GM21447 (cell line): ENCODE measurements at regions not wholly inside any gene's neighbourhood (a gene's known extent, or its start where the extent isn't known, plus 50 kb on each side); places are given as distances from the start of the nearest gene placed in this dataset.

Source experiments
- ATAC-seq: cut with Tn5 transposase; IDR thresholded peaks from one replicate; pipeline ENCODE4 v1.9.1; 2021; ENCODE audit not compliant: unreplicated experiment

GRCh38 chr2:204344119-204344518 is 201.2 kb upstream of the PARD3B start:
- ATAC-seq, result no peak

- ATAC-seq, result no peak
These were observed 198.4 kb upstream of the PARD3B start for GRCh38 chr2:204346906-204347305.

GRCh38 chr2:204353823-204354222 is 191.5 kb upstream of the PARD3B start:
- ATAC-seq, result no peak

GRCh38 chr2:204354442-204354856 is 190.8 kb upstream of the PARD3B start:
- no peak for ATAC-seq

- no peak for ATAC-seq
These were observed 189.6 kb upstream of the PARD3B start for GRCh38 chr2:204355688-204356087.

- no peak for ATAC-seq
These were observed 189.1 kb upstream of the PARD3B start for GRCh38 chr2:204356151-204356641.

- ATAC-seq, result no peak
These were observed 188.0 kb upstream of the PARD3B start for GRCh38 chr2:204357286-204357685.

- ATAC-seq, result no peak
These were observed 186.2 kb upstream of the PARD3B start for GRCh38 chr2:204359076-204359475.

- ATAC-seq, result no peak
These were observed 184.9 kb upstream of the PARD3B start for GRCh38 chr2:204360218-204361007.

GRCh38 chr2:204361738-204362137 is 183.5 kb upstream of the PARD3B start:
- ATAC-seq, result no peak

GRCh38 chr2:204362581-204362980 is 182.7 kb upstream of the PARD3B start:
- no peak for ATAC-seq

GRCh38 chr2:204363513-204363912 is 181.8 kb upstream of the PARD3B start:
- no peak for ATAC-seq

- no peak for ATAC-seq
These were observed 180.3 kb upstream of the PARD3B start for GRCh38 chr2:204364860-204365535.

GRCh38 chr2:204365811-204366210 is 179.5 kb upstream of the PARD3B start:
- no peak for ATAC-seq

- no peak for ATAC-seq
These were observed 177.8 kb upstream of the PARD3B start for GRCh38 chr2:204367466-204367865.

GRCh38 chr2:204370172-204370718 is 175.0 kb upstream of the PARD3B start:
- no peak for ATAC-seq

GRCh38 chr2:204373942-204374341 is 171.3 kb upstream of the PARD3B start:
- ATAC-seq, result no peak

- no peak for ATAC-seq
These were observed 165.0 kb upstream of the PARD3B start for GRCh38 chr2:204380141-204380881.

GRCh38 chr2:204386668-204387067 is 158.6 kb upstream of the PARD3B start:
- no peak for ATAC-seq

GRCh38 chr2:204389120-204389519 is 156.2 kb upstream of the PARD3B start:
- no peak for ATAC-seq

GRCh38 chr2:204389856-204390255 is 155.4 kb upstream of the PARD3B start:
- no peak for ATAC-seq
